ENCODE measurements at regions not wholly inside any gene's neighbourhood (a gene's known extent, or its start where the extent isn't known, plus 50 kb on each side); places are given as distances from the start of the nearest gene placed in this dataset.
"Not testable (repeated sequence)": the region's sequence is repeated elsewhere in the genome, so short reads cannot be mapped to it uniquely, and the experiment has no call there.

DNA sequence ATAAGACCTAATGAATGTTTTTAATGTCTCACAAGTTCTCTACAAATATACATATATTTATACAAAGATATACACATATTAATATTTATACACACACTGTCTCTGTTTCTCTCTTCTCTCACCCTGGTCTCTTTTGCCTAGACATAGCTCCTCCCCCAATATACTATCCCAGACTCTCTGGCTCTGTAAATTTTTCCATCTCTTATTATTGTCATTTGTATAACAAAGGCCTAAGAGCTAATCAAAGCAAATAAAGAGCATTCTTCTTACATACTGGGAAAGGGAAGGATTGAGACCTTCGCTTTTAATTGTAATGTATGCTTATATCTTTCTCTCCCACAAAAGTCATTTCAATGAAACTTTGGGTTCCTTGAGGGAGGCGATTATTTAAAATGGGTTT is 318.1 kb downstream of the ADAMTS20 start:
- Histone ChIP-seq H3K9me3 (ENCODE audit: insufficient read depth, low read depth, low read length) (no peaks in the 10 kb centered on the region), H3K18ac (ENCODE audit: low read length) (no peak overlapping the region), H4K8ac (ENCODE audit: low read depth, low read length) (no peak overlapping the region), H2BK12ac (ENCODE audit: low read length) (no peak overlapping the region), H3K79me2 (ENCODE audit: control insufficient read depth, insufficient read depth, low read length, poor library complexity) (no peaks in the 10 kb centered on the region), H2AFZ (ENCODE audit: insufficient read depth, low read length, poor library complexity) (no peak overlapping the region), H3K14ac (ENCODE audit: low read length) (no peak overlapping the region), H2BK5ac (ENCODE audit: low read depth, low read length, poor library complexity) (no peak overlapping the region), H3K4ac (ENCODE audit: low read depth, low read length) (no peak overlapping the region), H3K36me3 (ENCODE audit: control insufficient read depth in 1 of 2, insufficient read depth in 2 of 2, low read length in 2 of 2) (no peaks in the 10 kb centered on the region), H3K4me3 (ENCODE audit: low read depth, low read length) (no peak overlapping the region), H3K4me2 (ENCODE audit: low read length) (no peak overlapping the region), H4K12ac (ENCODE audit: low read depth, low read length) (no peak overlapping the region), H4K91ac (ENCODE audit: low read depth, low read length) (no peak overlapping the region), H3K4me1 (ENCODE audit: control insufficient read depth in 1 of 2, insufficient read depth in 2 of 2, low read length in 2 of 2) (no peaks in the 10 kb centered on the region), H3K27ac (ENCODE audit: low read depth, low read length) (no peak overlapping the region), H3K79me1 (ENCODE audit: low read length) (no peaks in the 10 kb centered on the region), H3K9ac (ENCODE audit: low read length) (no peak overlapping the region), H3K27me3 (ENCODE audit: insufficient read depth, low read length) (no peaks in the 10 kb centered on the region), H2BK120ac (ENCODE audit: insufficient read depth, low read length, poor library complexity) (no peak overlapping the region), H2AK5ac (ENCODE audit: low read length) (no peak overlapping the region), H3K23ac (ENCODE audit: low read length) (no peak overlapping the region)
- no CpG with 5 or more reads among the region's 2 CpGs for WGBS (ENCODE audit: extremely low coverage, insufficient coverage, insufficient read length)
- DNase-seq: no peak

DNA sequence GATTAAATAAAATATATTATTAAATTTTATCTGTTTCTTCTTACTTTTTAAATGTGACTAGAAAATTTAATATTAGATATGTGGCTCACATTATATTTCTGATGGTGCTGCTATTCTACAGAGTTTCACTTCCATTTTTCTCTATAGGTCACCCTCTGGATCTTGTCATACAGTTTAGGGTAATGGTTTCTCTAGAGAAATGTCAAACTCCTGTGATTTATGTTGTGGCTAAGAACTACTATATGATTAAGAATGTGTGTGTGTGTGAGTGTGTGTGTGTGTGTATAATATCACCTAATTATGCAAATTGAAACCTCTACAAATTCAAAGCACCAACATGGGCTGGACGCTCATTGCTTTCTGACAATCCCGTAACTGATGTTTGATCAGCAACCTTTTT is 325.9 kb downstream of the ADAMTS20 start:
- Histone ChIP-seq H3K36me3 (ENCODE audit: control insufficient read depth in 1 of 2, insufficient read depth in 2 of 2, low read length in 2 of 2) (no peaks in the 10 kb centered on the region), H3K27me3 (ENCODE audit: insufficient read depth, low read length) (no peaks in the 10 kb centered on the region), H3K4me1 (ENCODE audit: control insufficient read depth in 1 of 2, insufficient read depth in 2 of 2, low read length in 2 of 2) (no peaks in the 10 kb centered on the region), H3K4me3 (ENCODE audit: low read depth, low read length) (no peak overlapping the region), H3K9me3 (ENCODE audit: insufficient read depth, low read depth, low read length) (no peaks in the 10 kb centered on the region), H4K91ac (ENCODE audit: low read depth, low read length) (no peak overlapping the region), H3K9ac (ENCODE audit: low read length) (no peak overlapping the region), H2AFZ (ENCODE audit: insufficient read depth, low read length, poor library complexity) (no peak overlapping the region), H4K8ac (ENCODE audit: low read depth, low read length) (no peak overlapping the region), H3K79me1 (ENCODE audit: low read length) (no peaks in the 10 kb centered on the region), H3K14ac (ENCODE audit: low read length) (no peak overlapping the region), H2BK120ac (ENCODE audit: insufficient read depth, low read length, poor library complexity) (no peak overlapping the region), H3K18ac (ENCODE audit: low read length) (no peak overlapping the region), H2BK12ac (ENCODE audit: low read length) (no peak overlapping the region), H2AK5ac (ENCODE audit: low read length) (no peak overlapping the region), H2BK5ac (ENCODE audit: low read depth, low read length, poor library complexity) (no peak overlapping the region), H3K79me2 (ENCODE audit: control insufficient read depth, insufficient read depth, low read length, poor library complexity) (no peaks in the 10 kb centered on the region), H3K23ac (ENCODE audit: low read length) (no peak overlapping the region), H3K27ac (ENCODE audit: low read depth, low read length) (no peak overlapping the region), H3K4me2 (ENCODE audit: low read length) (no peak overlapping the region), H3K4ac (ENCODE audit: low read depth, low read length) (no peak overlapping the region), H4K12ac (ENCODE audit: low read depth, low read length) (no peak overlapping the region)
- no CpG with 5 or more reads among the region's 2 CpGs for WGBS (ENCODE audit: extremely low coverage, insufficient coverage, insufficient read length)
- DNase-seq: no peak

DNA sequence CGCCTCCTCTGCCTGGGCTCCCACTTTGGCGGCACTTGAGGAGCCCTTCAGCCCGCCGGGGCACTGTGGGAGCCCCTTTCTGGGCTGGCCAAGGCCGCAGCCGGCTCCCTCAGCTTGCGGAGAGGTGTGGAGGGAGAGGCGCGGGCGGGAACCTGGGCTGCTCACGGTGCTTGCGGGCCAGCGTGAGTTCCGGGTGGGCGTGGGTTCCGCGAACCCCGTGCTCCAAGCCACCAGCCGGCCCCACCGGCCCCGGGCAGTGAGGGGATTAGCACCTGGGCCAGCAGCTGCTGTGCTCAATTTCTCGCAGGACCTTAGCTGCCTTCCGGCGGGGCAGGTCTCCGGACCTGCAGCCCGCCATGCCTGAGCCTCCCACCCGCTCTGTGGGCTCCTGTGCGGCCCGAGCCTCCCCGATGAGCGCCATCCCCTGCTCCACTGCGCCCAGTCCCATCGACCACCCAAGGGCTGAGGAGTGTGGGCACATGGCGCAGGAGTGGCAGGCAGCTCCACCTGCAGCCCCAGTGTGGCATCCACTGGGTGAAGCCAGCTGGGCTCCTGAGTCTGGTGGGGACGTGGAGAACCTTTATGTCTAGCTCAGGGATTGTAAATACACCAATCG is 327.7 kb downstream of the ADAMTS20 start:
- not testable (repeated sequence) for H3K79me1 ChIP-seq (ENCODE audit: low read length); H3K4me1 ChIP-seq (ENCODE audit: control insufficient read depth in 1 of 2, insufficient read depth in 2 of 2, low read length in 2 of 2); H3K18ac ChIP-seq (ENCODE audit: low read length); H4K8ac ChIP-seq (ENCODE audit: low read depth, low read length); H3K4me2 ChIP-seq (ENCODE audit: low read length); H4K12ac ChIP-seq (ENCODE audit: low read depth, low read length); H2BK120ac ChIP-seq (ENCODE audit: insufficient read depth, low read length, poor library complexity); H3K23ac ChIP-seq (ENCODE audit: low read length); H2AK5ac ChIP-seq (ENCODE audit: low read length); H3K4ac ChIP-seq (ENCODE audit: low read depth, low read length); H2BK12ac ChIP-seq (ENCODE audit: low read length); DNase-seq; H3K9me3 ChIP-seq (ENCODE audit: insufficient read depth, low read depth, low read length); H2AFZ ChIP-seq (ENCODE audit: insufficient read depth, low read length, poor library complexity); H3K4me3 ChIP-seq (ENCODE audit: low read depth, low read length); H4K91ac ChIP-seq (ENCODE audit: low read depth, low read length); H3K79me2 ChIP-seq (ENCODE audit: control insufficient read depth, insufficient read depth, low read length, poor library complexity); H3K27ac ChIP-seq (ENCODE audit: low read depth, low read length); H3K36me3 ChIP-seq (ENCODE audit: control insufficient read depth in 1 of 2, insufficient read depth in 2 of 2, low read length in 2 of 2); H3K27me3 ChIP-seq (ENCODE audit: insufficient read depth, low read length); H3K14ac ChIP-seq (ENCODE audit: low read length); H3K9ac ChIP-seq (ENCODE audit: low read length); H2BK5ac ChIP-seq (ENCODE audit: low read depth, low read length, poor library complexity)
- WGBS (ENCODE audit: extremely low coverage, insufficient coverage, insufficient read length): no CpG with 5 or more reads among the region's 36 CpGs

DNA sequence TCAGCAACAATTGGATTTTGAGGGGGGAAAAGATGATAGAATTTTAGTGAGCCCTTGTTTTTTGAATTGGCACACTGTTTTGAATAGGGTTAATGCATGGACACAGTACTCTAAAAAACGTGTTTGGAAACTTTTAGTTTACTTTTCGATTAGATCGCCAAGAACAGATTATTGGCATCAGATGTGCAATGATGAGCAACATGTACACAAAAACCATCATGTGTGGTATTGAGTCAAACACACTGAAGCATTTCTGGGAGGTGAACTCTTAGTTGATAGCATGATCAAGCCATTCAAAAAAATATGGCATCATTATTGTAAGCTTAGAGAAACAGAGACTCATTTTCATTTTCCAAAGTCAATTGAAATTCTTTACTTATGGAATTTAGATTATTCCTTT is 329.2 kb downstream of the ADAMTS20 start:
- Histone ChIP-seq H4K12ac (ENCODE audit: low read depth, low read length) (no peak overlapping the region), H3K23ac (ENCODE audit: low read length) (no peak overlapping the region), H2BK120ac (ENCODE audit: insufficient read depth, low read length, poor library complexity) (no peak overlapping the region), H3K9ac (ENCODE audit: low read length) (no peak overlapping the region), H2BK5ac (ENCODE audit: low read depth, low read length, poor library complexity) (no peak overlapping the region), H3K4me2 (ENCODE audit: low read length) (no peak overlapping the region), H3K4ac (ENCODE audit: low read depth, low read length) (no peak overlapping the region), H3K4me1 (ENCODE audit: control insufficient read depth in 1 of 2, insufficient read depth in 2 of 2, low read length in 2 of 2) (no peaks in the 10 kb centered on the region), H3K14ac (ENCODE audit: low read length) (no peak overlapping the region), H2BK12ac (ENCODE audit: low read length) (no peak overlapping the region), H3K36me3 (ENCODE audit: control insufficient read depth in 1 of 2, insufficient read depth in 2 of 2, low read length in 2 of 2) (no peaks in the 10 kb centered on the region), H2AFZ (ENCODE audit: insufficient read depth, low read length, poor library complexity) (no peak overlapping the region), H2AK5ac (ENCODE audit: low read length) (no peak overlapping the region), H3K4me3 (ENCODE audit: low read depth, low read length) (no peak overlapping the region), H3K27me3 (ENCODE audit: insufficient read depth, low read length) (no peaks in the 10 kb centered on the region), H3K79me1 (ENCODE audit: low read length) (no peaks in the 10 kb centered on the region), H3K18ac (ENCODE audit: low read length) (no peak overlapping the region), H3K9me3 (ENCODE audit: insufficient read depth, low read depth, low read length) (no peaks in the 10 kb centered on the region), H4K91ac (ENCODE audit: low read depth, low read length) (no peak overlapping the region), H3K27ac (ENCODE audit: low read depth, low read length) (no peak overlapping the region), H3K79me2 (ENCODE audit: control insufficient read depth, insufficient read depth, low read length, poor library complexity) (no peaks in the 10 kb centered on the region), H4K8ac (ENCODE audit: low read depth, low read length) (no peak overlapping the region)
- no CpG with 5 or more reads among the region's 3 CpGs for WGBS (ENCODE audit: extremely low coverage, insufficient coverage, insufficient read length)
- DNase-seq: no peak

Measured in trophoblast cell (in vitro differentiated cells and primary cell).